H1 (cell line): ENCODE measurements at regions not wholly inside any gene's neighbourhood (a gene's known extent, or its start where the extent isn't known, plus 50 kb on each side); places are given as distances from the start of the nearest gene placed in this dataset.

Experiments
- BRCA1 ChIP-seq: IDR thresholded peaks from 2 replicates; pipeline ENCODE4 v1.6.1; 2012; ENCODE audit warnings: low read depth, low read length, improper control_type of control experiment
- CEBPB ChIP-seq: IDR thresholded peaks from 2 replicates; pipeline ENCODE4 v1.6.1; 2012; ENCODE audit warnings: low read depth, low read length
- CHD2 ChIP-seq: IDR thresholded peaks from 2 replicates; pipeline ENCODE4 v1.6.1; 2012; ENCODE audit warnings: low read length, improper control_type of control experiment
- CTCF ChIP-seq, 3 experiments: IDR thresholded peaks; 1 replicate in 2 of 3; 2 replicates in 1 of 3; pipeline versions ENCODE4 v1.5.1 to v1.6.1; 2011; ENCODE audit warnings: low read length in 3 of 3, mild to moderate bottlenecking in 3 of 3, inconsistent platforms in 2 of 3, low read depth in 1 of 3, moderate library complexity in 1 of 3; ENCODE audit not compliant: insufficient read depth in 1 of 3; ENCODE audit errors: control extremely low read depth in 1 of 3
- FOSL1 ChIP-seq: IDR thresholded peaks from 2 replicates; pipeline ENCODE4 v1.6.1; 2011; ENCODE audit warnings: mild to moderate bottlenecking, low read depth, low read length, moderate library complexity; ENCODE audit not compliant: insufficient read depth
- PHF8 ChIP-seq: fragments of 200-600 bp; sonication (generic); conservative IDR thresholded peaks from 2 replicates; pipeline ENCODE4 v1.7.1; 2012; ENCODE audit warnings: low read depth, mild to moderate bottlenecking, inconsistent platforms, low read length, moderate library complexity
- TAF1 ChIP-seq: IDR thresholded peaks from 2 replicates; pipeline ENCODE4 v1.6.1; 2011; ENCODE audit warnings: mild to moderate bottlenecking, low read depth, low read length

DNA sequence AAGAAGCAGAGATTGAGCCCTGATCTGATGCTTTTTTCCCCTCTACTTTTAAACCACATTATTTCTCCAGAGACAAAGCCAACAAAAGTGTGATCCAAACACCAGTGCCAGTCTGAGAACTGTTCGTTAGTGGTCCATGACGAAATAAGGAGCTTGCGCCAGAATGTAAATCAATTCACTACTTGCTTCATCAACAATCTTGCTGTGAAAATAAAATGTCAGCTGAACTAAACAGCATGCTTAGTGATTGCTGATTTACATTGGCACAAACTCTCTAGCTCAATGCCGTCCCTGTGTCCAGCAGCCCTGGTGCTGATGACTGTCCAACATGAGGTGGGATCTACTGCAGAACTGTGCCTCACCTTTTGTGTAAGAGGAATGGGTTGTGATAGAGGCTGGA, 71.3 kb downstream of the SOX3 start (continued):
- no peak for TF ChIP-seq CHD2
- no peak for TF ChIP-seq TAF1
- TF ChIP-seq PHF8, result no peak
- no peak for TF ChIP-seq BRCA1
- no peak for TF ChIP-seq FOSL1
- TF ChIP-seq CEBPB, result no peak
- no peak for TF ChIP-seq CTCF (IDR thresholded peaks at IDR 0.05; ENCODE audit: control extremely low read depth in 1 of 3, insufficient read depth in 1 of 3, low read depth in 1 of 3, low read length in 3 of 3)
